Peyer's patch (tissue), 4 donors: ENCODE measurements at regions not wholly inside any gene's neighbourhood (a gene's known extent, or its start where the extent isn't known, plus 50 kb on each side); places are given as distances from the start of the nearest gene placed in this dataset.

ENCODE experiments used
- DNase-seq, 3 donors: peaks; one replicate each; pipeline ENCODE4 v3.0.0-alpha.2; 2017 to 2019
- H3K27ac ChIP-seq, 4 donors: fragments of 200-600 bp; sonication (generic); one replicate each; pipeline ENCODE4 v1.5.1; 2016 to 2019
- H3K27me3 ChIP-seq, 2 donors: fragments of 200-600 bp; sonication (generic); one replicate each; pipeline ENCODE4 v1.5.1; 2019
- H3K36me3 ChIP-seq, 3 donors: fragments of 200-600 bp; sonication (generic); one replicate each; pipeline ENCODE4 v1.5.1; 2016 to 2019
- H3K4me1 ChIP-seq, 4 donors: fragments of 200-600 bp; sonication (generic); one replicate each; pipeline ENCODE4 v1.5.1; 2016 to 2019
- H3K4me3 ChIP-seq, 4 donors: fragments of 200-600 bp; sonication (generic); 1 replicate in 3 of 4; 2 replicates in 1 of 4; pipeline ENCODE4 v1.5.1; 2016 to 2019; ENCODE audit warnings: mild to moderate bottlenecking in 1 of 4
- H3K9me3 ChIP-seq, 4 donors: fragments of 200-600 bp; sonication (generic); one replicate each; pipeline ENCODE4 v1.5.1; 2016 to 2019; ENCODE audit warnings: mild to moderate bottlenecking in 1 of 4
- POLR2A ChIP-seq, 2 donors: fragments of 450-650 bp; IDR thresholded peaks; one replicate each; pipeline ENCODE4 v1.5.1; 2017; ENCODE audit warnings: antibody characterized with exemption in 2 of 2, mild to moderate bottlenecking in 2 of 2, moderate library complexity in 2 of 2
- TF ChIP-seq, protein P1 (sequence below), 6 experiments: fragments of 450-650 bp in 4 of 6; fragments of 200-600 bp in 2 of 6; sonication (generic) in 1 of 6; IDR thresholded peaks; one replicate each; pipeline ENCODE4 v1.5.1; 2017 to 2019; ENCODE audit warnings: antibody characterized with exemption in 6 of 6, mild to moderate bottlenecking in 3 of 6, moderate library complexity in 1 of 6

DNA sequence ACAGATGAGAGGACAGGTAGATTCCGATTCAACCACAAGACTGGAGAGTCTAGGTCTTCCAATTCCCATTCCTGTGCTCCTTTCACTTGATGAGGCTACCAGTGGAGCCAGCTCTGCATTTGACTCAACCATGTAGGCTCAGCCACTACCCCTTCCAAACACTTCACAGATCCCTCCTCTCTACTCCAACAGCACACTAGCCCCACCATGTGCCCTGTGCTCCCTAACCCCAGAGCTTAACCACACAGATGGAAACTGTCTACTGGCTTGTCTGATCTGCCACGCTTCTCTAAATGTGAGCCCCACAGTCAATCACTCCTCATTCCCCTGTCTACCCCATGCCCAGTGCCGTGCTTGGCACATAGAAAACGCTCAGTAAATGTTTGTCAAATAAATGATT is 508.2 kb downstream of the CDK5RAP2 start:
- DNase-seq, result no peak
- no peaks in the 10 kb centered on the region for H3K27me3 ChIP-seq

DNA sequence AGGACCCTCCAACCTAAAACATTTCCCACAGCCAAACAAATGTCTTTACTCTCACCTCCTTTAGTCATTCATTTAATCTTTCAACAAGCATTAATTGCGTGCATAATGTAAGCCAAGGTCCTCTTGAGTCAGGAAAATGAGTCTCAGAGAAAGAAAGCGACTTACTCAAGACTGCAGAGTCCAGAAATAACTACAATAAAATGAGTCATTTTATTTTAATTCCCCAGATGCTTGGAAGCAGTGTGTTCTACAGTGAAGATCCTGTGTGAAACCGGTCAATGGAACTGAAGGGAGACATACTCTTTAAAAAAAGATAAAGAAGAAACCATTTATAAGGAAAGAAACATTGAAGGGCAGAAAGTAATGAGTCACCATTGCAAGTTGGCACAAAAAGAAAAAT is 513.7 kb downstream of the CDK5RAP2 start:
- Histone ChIP-seq H3K27me3 (no peaks in the 10 kb centered on the region), H3K9me3 (no peaks in the 10 kb centered on the region), H3K27ac (no peak overlapping the region), H3K36me3 (no peaks in the 10 kb centered on the region), H3K4me1 (no peaks in the 10 kb centered on the region), H3K4me3 (no peak overlapping the region)
- TF ChIP-seq, protein P1, sequence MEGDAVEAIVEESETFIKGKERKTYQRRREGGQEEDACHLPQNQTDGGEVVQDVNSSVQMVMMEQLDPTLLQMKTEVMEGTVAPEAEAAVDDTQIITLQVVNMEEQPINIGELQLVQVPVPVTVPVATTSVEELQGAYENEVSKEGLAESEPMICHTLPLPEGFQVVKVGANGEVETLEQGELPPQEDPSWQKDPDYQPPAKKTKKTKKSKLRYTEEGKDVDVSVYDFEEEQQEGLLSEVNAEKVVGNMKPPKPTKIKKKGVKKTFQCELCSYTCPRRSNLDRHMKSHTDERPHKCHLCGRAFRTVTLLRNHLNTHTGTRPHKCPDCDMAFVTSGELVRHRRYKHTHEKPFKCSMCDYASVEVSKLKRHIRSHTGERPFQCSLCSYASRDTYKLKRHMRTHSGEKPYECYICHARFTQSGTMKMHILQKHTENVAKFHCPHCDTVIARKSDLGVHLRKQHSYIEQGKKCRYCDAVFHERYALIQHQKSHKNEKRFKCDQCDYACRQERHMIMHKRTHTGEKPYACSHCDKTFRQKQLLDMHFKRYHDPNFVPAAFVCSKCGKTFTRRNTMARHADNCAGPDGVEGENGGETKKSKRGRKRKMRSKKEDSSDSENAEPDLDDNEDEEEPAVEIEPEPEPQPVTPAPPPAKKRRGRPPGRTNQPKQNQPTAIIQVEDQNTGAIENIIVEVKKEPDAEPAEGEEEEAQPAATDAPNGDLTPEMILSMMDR (IDR thresholded peaks at IDR 0.05), result no peak
- no peak for TF ChIP-seq POLR2A (IDR thresholded peaks at IDR 0.05)
- no peak for DNase-seq

More for the DNA sequence above, 508.2 kb downstream of the CDK5RAP2 start:
- Histone ChIP-seq H3K9me3 (no peaks in the 10 kb centered on the region), H3K4me1 (no peaks in the 10 kb centered on the region), H3K27ac (no peak overlapping the region), H3K36me3 (no peaks in the 10 kb centered on the region), H3K4me3 (no peak overlapping the region)
- no peak for TF ChIP-seq POLR2A (IDR thresholded peaks at IDR 0.05)
- TF ChIP-seq, protein P1 (IDR thresholded peaks at IDR 0.05), result no peak

DNA sequence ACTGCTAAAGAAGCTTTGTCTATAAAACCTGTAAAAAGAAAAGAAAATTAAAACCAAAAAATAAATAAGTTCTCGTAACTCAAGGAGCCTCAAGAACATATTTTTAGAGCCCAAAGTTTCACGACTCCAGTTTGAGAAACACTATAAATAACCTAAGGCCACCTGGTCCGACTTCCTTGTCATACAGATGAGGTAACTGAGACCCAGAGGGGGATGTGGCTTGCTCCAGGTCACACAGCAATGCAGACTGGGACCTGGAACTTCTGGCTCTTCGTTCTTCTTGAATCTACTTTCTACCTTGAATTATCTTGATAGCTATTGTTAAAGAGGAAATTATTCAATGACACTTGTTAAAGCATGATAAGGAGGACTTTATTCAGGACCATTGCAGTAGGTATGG is 514.8 kb downstream of the CDK5RAP2 start:
- TF ChIP-seq POLR2A (IDR thresholded peaks at IDR 0.05), result no peak
- TF ChIP-seq, protein P1 (IDR thresholded peaks at IDR 0.05), result no peak
- H3K9me3 ChIP-seq, result no peaks in the 10 kb centered on the region

DNA sequence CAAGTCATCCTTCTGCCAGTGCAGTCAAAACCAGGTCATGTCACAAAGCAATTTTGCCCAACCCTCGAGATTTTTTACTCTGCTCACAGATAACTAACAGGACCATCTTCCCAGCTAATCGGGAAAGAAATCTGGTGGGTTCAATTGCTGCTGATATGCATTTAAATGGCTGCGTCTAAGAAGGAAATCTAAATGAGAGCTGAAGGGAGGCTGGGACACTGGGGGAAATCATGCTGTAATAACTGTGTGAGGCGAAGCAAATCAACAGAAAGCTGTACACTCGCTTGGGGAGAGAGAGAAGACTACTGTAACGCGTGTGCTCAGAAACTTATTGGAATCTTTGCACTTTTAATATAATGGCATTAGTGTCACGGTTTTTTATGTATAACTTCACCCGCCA is 535.0 kb downstream of the CDK5RAP2 start:
- TF ChIP-seq, protein P1 (IDR thresholded peaks at IDR 0.05), result no peak
- TF ChIP-seq POLR2A (IDR thresholded peaks at IDR 0.05), result no peak
- no peak for DNase-seq
- H3K27ac ChIP-seq, result no peak overlapping the region
- no peaks in the 10 kb centered on the region for H3K9me3 ChIP-seq
- H3K4me3 ChIP-seq, result no peak overlapping the region
- H3K36me3 ChIP-seq, result no peaks in the 10 kb centered on the region
- no peaks in the 10 kb centered on the region for H3K4me1 ChIP-seq
- H3K27me3 ChIP-seq, result no peaks in the 10 kb centered on the region

More for the DNA sequence above, 514.8 kb downstream of the CDK5RAP2 start:
- Histone ChIP-seq H3K4me3 (no peak overlapping the region), H3K27me3 (no peaks in the 10 kb centered on the region), H3K27ac (no peak overlapping the region), H3K36me3 (no peaks in the 10 kb centered on the region), H3K4me1 (no peaks in the 10 kb centered on the region)
- no peak for DNase-seq

DNA sequence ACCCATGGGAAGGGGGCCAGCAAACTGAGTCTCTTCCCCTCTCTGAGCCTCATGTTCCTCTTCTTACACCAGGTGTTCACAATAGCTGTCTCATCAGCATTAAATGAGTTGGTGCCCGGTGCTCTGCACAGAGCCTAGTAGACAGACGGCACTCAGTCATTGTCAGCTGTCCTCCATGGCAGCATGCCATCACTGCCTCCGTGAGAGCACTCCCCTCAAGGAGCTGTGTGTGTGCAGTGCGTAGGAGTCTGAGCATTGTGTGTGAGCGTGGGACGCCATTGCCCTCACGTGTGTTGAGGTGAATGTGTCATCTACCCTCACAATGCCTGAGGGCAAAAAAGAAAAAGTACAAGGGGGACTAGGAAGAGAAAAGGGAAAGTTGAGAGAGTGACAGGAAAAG is 536.5 kb downstream of the CDK5RAP2 start:
- no peaks in the 10 kb centered on the region for H3K36me3 ChIP-seq
- DNase-seq, result no peak
- no peaks in the 10 kb centered on the region for H3K9me3 ChIP-seq
- H3K27me3 ChIP-seq, result no peaks in the 10 kb centered on the region
- no peaks in the 10 kb centered on the region for H3K4me1 ChIP-seq
- no peak for TF ChIP-seq POLR2A (IDR thresholded peaks at IDR 0.05)
- TF ChIP-seq, protein P1 (IDR thresholded peaks at IDR 0.05), result no peak
- no peak overlapping the region for H3K4me3 ChIP-seq
- H3K27ac ChIP-seq, result no peak overlapping the region

DNA sequence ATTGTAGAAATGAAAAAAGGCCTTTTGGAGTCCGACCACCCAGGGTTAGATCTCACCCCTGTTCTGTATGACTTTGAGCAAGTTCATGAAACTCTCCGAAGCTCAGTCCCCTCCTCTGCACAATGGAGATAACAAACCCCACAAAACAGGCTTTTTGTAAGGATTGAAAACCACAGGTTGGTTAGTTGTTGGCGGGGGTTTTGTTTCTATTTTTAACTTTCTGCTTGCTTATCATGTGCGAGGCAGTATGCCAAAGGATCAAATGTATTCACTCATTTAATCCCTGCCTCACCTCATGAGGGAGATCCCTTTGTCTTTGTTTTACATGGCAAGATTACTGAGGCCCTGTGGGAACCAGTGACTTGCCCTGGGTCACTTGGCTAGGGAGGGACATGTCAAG is 539.1 kb downstream of the CDK5RAP2 start:
- H3K4me3 ChIP-seq, result no peak overlapping the region
- H3K36me3 ChIP-seq, result no peaks in the 10 kb centered on the region
- H3K27me3 ChIP-seq, result no peaks in the 10 kb centered on the region
- TF ChIP-seq, protein P1 (IDR thresholded peaks at IDR 0.05), result no peak
- no peak for TF ChIP-seq POLR2A (IDR thresholded peaks at IDR 0.05)
- no peaks in the 10 kb centered on the region for H3K9me3 ChIP-seq
- no peaks in the 10 kb centered on the region for H3K4me1 ChIP-seq
- no peak overlapping the region for H3K27ac ChIP-seq
- no peak for DNase-seq
